SK-N-MC (cell line): ENCODE measurements at regions not wholly inside any gene's neighbourhood (a gene's known extent, or its start where the extent isn't known, plus 50 kb on each side); places are given as distances from the start of the nearest gene placed in this dataset.
"Not testable (repeated sequence)": the region's sequence is repeated elsewhere in the genome, so short reads cannot be mapped to it uniquely, and the experiment has no call there.

Source experiments
- DNase-seq: peaks from one replicate; pipeline ENCODE4 v3.0.0-alpha.2; 2011; ENCODE audit warnings: low read depth, low spot score
- H3K27ac ChIP-seq: fragments of 200-600 bp; sonication (generic); 2 replicates; pipeline ENCODE4 v1.5.1; 2016; ENCODE audit warnings: mixed run types
- H3K36me3 ChIP-seq: fragments of 200-600 bp; sonication (generic); 2 replicates; pipeline ENCODE4 v1.6.1; 2017; ENCODE audit warnings: antibody characterized with exemption, low read length, mixed read lengths; ENCODE audit not compliant: insufficient read depth
- H3K4me3 ChIP-seq: fragments of 200-600 bp; sonication (generic); 2 replicates; pipeline ENCODE4 v1.5.1; 2016
- H3K9ac ChIP-seq: fragments of 200-600 bp; sonication (generic); 2 replicates; pipeline ENCODE4 v1.8.0; 2017; ENCODE audit warnings: mixed run types, mixed read lengths; ENCODE audit not compliant: insufficient read length
- H3K9me3 ChIP-seq: fragments of 200-600 bp; sonication (generic); 2 replicates; pipeline ENCODE4 v1.6.1; 2017; ENCODE audit warnings: low read depth, mild to moderate bottlenecking, antibody characterized with exemption, low read length, moderate library complexity, mixed read lengths
- EZH2 ChIP-seq: fragments of 200-600 bp; sonication (generic); IDR thresholded peaks from one replicate; pipeline ENCODE4 v1.6.1; 2017; ENCODE audit warnings: antibody characterized with exemption
- FOXP2 ChIP-seq: optimal IDR thresholded peaks from 2 replicates; pipeline ENCODE3; 2011; ENCODE audit warnings: mild to moderate bottlenecking, moderate library complexity; ENCODE audit not compliant: insufficient read depth; ENCODE audit errors: extremely low read length, control extremely low read depth
- POLR2AphosphoS5 ChIP-seq: IDR thresholded peaks from 2 replicates; pipeline ENCODE4 v1.6.1; 2012; ENCODE audit warnings: mild to moderate bottlenecking, low read depth, low read length, borderline replicate concordance

GRCh38 chr9:85334228-85334627 is 407.5 kb downstream of the AGTPBP1 start:
- H3K9ac ChIP-seq, result no peak overlapping the region
- no peak for DNase-seq
- no peak for TF ChIP-seq POLR2AphosphoS5
- no peak for TF ChIP-seq EZH2
- no peak for TF ChIP-seq FOXP2

DNA sequence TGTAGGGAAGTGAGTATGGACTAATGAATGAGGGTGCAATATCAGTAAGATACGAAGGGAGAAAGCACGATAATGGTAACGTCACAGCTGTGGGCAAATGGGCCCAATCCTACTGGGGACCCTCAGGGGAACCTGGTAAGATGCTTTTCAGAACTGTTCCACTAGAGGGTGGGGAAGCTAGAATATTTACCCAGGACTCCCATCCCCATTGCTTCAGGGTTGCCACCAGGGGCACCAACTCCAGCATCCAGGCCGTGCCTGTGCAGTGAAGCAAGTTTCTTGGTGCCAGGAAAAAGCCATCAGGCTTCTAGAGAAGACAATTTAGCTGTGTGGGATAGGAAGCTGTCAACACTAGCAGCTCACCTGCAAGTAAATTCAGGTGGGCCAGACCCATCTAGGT is 409.3 kb downstream of the AGTPBP1 start:
- no peak for DNase-seq
- H3K9me3 ChIP-seq, result no peaks in the 10 kb centered on the region
- H3K27ac ChIP-seq, result no peak overlapping the region
- H3K36me3 ChIP-seq, result no peaks in the 10 kb centered on the region
- no peak overlapping the region for H3K9ac ChIP-seq
- no peak for TF ChIP-seq FOXP2
- no peak for TF ChIP-seq POLR2AphosphoS5
- no peak for TF ChIP-seq EZH2
- no peak overlapping the region for H3K4me3 ChIP-seq

More at GRCh38 chr9:85334228-85334627, 407.5 kb downstream of the AGTPBP1 start:
- Histone ChIP-seq H3K36me3 (no peaks in the 10 kb centered on the region), H3K27ac (no peak overlapping the region), H3K4me3 (no peak overlapping the region), H3K9me3 (no peaks in the 10 kb centered on the region)

GRCh38 chr9:85331626-85332025 is 410.1 kb downstream of the AGTPBP1 start:
- Histone ChIP-seq H3K4me3 (no peak overlapping the region), H3K9me3 (no peaks in the 10 kb centered on the region), H3K9ac (no peak overlapping the region), H3K36me3 (no peaks in the 10 kb centered on the region), H3K27ac (no peak overlapping the region)
- TF ChIP-seq FOXP2 (no peak), POLR2AphosphoS5 (no peak), EZH2 (no peak)
- no peak for DNase-seq

GRCh38 chr9:85322592-85322991 is 419.2 kb downstream of the AGTPBP1 start:
- H3K36me3 ChIP-seq, result no peaks in the 10 kb centered on the region
- no peak overlapping the region for H3K27ac ChIP-seq
- no peak for TF ChIP-seq EZH2
- TF ChIP-seq POLR2AphosphoS5, result no peak
- no peak for TF ChIP-seq FOXP2
- DNase-seq, result no peak
- H3K9me3 ChIP-seq, result no peaks in the 10 kb centered on the region
- no peak overlapping the region for H3K9ac ChIP-seq
- no peak overlapping the region for H3K4me3 ChIP-seq

DNA sequence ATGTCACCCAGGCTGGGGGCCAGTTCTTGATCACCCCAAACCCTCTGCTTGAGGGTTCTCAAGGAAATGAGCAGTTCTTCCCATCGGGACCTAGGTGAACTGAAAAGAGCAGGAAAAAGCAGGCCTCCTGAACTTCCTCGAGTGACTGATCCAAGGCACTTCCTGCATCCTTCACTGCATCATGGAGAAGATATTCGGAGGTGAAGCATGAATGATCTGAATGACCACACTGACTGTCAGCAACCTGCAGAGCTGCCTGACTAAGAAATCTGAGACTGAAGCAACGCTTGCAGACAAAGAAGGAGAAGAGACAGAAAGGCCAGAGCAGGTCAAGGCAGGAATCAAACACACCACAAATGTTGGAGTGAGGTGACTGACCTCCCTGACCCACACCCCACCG is 420.2 kb downstream of the AGTPBP1 start:
- H3K9ac ChIP-seq, result no peak overlapping the region
- no peaks in the 10 kb centered on the region for H3K9me3 ChIP-seq
- no peak overlapping the region for H3K27ac ChIP-seq
- H3K36me3 ChIP-seq, result no peaks in the 10 kb centered on the region
- TF ChIP-seq EZH2, result no peak
- no peak for TF ChIP-seq POLR2AphosphoS5
- no peak for TF ChIP-seq FOXP2
- no peak overlapping the region for H3K4me3 ChIP-seq
- DNase-seq, result no peak

- H3K4me3 ChIP-seq, result no peak overlapping the region
- DNase-seq, result no peak
- no peaks in the 10 kb centered on the region for H3K36me3 ChIP-seq
- H3K27ac ChIP-seq, result no peak overlapping the region
- no peaks in the 10 kb centered on the region for H3K9me3 ChIP-seq
- TF ChIP-seq EZH2 (no peak), POLR2AphosphoS5 (no peak), FOXP2 (no peak)
- no peak overlapping the region for H3K9ac ChIP-seq
These were observed 421.7 kb downstream of the AGTPBP1 start for GRCh38 chr9:85319936-85320656.

DNA sequence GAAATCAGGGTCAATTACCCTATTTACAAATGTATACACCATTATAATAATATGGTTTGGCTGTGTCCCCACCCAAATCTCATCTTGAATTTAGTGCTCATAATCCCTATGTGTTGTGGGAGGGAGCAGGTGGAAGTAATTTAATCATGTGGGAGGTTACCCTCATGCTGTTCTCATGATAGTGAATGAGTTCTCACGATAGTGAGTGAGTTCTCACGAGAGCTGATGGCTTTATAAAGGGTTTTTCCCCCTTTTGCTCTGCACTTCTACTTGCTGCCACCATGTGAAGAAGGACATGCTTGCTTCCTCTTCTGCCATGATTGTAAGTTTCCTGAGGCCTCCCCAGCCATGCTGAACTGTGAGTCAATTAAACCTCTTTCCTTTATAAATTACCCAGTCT is 426.2 kb downstream of the AGTPBP1 start:
- not testable (repeated sequence) for H3K4me3 ChIP-seq

DNA sequence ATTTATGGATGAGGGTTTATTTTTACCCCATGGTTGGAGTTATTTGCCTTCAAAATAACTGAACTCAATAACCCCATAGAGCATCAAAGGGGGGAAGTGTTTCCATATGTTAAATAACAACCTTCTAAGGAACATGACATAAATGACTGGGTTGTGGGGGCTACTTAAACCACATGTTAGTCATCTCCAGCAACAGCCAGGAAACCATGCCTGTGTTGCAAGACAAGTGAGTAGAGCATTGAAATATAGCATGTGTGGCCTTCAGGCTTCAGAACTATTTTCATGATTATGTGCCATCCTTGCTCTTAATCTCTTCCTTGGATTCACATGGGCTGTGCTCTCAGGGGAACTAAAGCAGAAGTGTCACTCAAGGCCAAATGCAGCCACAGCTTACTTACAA is 431.2 kb downstream of the AGTPBP1 start:
- Histone ChIP-seq H3K36me3 (no peaks in the 10 kb centered on the region), H3K9me3 (no peaks in the 10 kb centered on the region), H3K9ac (no peak overlapping the region), H3K27ac (no peak overlapping the region), H3K4me3 (no peak overlapping the region)
- DNase-seq, result no peak
- no peak for TF ChIP-seq FOXP2
- TF ChIP-seq EZH2, result no peak
- no peak for TF ChIP-seq POLR2AphosphoS5

More for the DNA sequence above, 426.2 kb downstream of the AGTPBP1 start:
- not testable (repeated sequence) for H3K36me3 ChIP-seq, H3K27ac ChIP-seq, H3K9me3 ChIP-seq, DNase-seq, H3K9ac ChIP-seq

DNA sequence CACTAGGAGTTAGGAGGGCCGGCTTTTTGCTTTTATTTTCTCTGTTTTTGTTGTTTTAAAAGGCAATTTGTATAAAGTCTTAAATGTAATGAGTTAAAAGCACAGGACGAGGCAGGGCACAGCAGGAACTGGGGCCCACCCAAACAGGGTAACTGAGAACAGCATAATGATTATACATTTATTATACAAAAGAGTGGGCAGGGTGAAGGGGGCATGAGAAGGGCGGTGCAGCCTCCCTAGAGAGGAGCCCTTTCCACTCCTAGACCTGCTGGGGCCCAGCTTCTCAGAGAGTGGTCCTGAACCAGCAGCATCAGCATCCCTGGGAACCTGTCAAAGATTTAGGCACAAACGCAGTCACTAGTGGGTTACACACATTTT is 438.0 kb downstream of the AGTPBP1 start:
- Histone ChIP-seq H3K36me3 (no peaks in the 10 kb centered on the region), H3K9ac (no peak overlapping the region), H3K9me3 (no peaks in the 10 kb centered on the region), H3K4me3 (no peak overlapping the region), H3K27ac (no peak overlapping the region)
- no peak for TF ChIP-seq EZH2
- TF ChIP-seq FOXP2, result no peak
- TF ChIP-seq POLR2AphosphoS5, result no peak
- DNase-seq, result no peak
